ENCODE measurements at regions not wholly inside any gene's neighbourhood (a gene's known extent, or its start where the extent isn't known, plus 50 kb on each side); places are given as distances from the start of the nearest gene placed in this dataset.

DNA sequence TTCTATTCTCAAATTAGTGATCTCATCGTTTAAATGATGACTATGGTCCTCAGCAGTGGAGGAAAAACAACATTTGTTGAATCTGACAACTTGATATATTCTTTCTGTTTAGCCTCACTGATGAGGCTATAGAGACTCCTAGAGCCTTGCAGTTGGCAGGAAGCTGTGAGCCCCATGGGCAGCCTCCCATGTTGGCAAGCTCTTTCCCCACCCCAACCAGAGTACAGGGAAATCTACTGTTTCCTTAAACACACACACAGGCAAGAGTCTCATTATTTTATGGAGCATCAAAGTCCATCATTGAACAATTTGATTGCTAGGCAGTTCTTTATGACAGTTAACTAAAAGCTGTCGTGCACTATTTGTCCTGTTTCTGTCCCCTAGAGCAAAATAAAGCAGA, 498.2 kb upstream of the CITED2 start:
- TF ChIP-seq, protein P1, sequence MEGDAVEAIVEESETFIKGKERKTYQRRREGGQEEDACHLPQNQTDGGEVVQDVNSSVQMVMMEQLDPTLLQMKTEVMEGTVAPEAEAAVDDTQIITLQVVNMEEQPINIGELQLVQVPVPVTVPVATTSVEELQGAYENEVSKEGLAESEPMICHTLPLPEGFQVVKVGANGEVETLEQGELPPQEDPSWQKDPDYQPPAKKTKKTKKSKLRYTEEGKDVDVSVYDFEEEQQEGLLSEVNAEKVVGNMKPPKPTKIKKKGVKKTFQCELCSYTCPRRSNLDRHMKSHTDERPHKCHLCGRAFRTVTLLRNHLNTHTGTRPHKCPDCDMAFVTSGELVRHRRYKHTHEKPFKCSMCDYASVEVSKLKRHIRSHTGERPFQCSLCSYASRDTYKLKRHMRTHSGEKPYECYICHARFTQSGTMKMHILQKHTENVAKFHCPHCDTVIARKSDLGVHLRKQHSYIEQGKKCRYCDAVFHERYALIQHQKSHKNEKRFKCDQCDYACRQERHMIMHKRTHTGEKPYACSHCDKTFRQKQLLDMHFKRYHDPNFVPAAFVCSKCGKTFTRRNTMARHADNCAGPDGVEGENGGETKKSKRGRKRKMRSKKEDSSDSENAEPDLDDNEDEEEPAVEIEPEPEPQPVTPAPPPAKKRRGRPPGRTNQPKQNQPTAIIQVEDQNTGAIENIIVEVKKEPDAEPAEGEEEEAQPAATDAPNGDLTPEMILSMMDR (IDR thresholded peaks at IDR 0.05): no peak
- no peak for TF ChIP-seq EZH2phosphoT487 (IDR thresholded peaks at IDR 0.05)
